Muscle layer of duodenum (tissue), 2 donors: ENCODE measurements at regions not wholly inside any gene's neighbourhood (a gene's known extent, or its start where the extent isn't known, plus 50 kb on each side); places are given as distances from the start of the nearest gene placed in this dataset.

Experiments
- H3K27ac ChIP-seq: one replicate; pipeline ENCODE4 v1.7.0; 2013; ENCODE audit warnings: mild to moderate bottlenecking, low read length
- H3K27me3 ChIP-seq: one replicate; pipeline ENCODE4 v1.7.0; 2013; ENCODE audit warnings: low read depth, mild to moderate bottlenecking, control low read depth, low read length
- H3K36me3 ChIP-seq, 2 donors: one replicate each; pipeline ENCODE4 v1.7.0; 2013; ENCODE audit warnings: low read length in 2 of 2, control low read depth in 1 of 2, mild to moderate bottlenecking in 1 of 2; ENCODE audit not compliant: insufficient read depth in 2 of 2, control insufficient read depth in 1 of 2
- H3K4me1 ChIP-seq, 2 donors: one replicate each; pipeline ENCODE4 v1.7.0; 2013; ENCODE audit warnings: low read length in 2 of 2, mild to moderate bottlenecking in 2 of 2, control low read depth in 1 of 2, moderate library complexity in 1 of 2; ENCODE audit not compliant: insufficient read depth in 2 of 2, control insufficient read depth in 1 of 2
- H3K4me3 ChIP-seq, 2 donors: one replicate each; pipeline ENCODE4 v1.7.0; 2013; ENCODE audit warnings: low read length in 2 of 2, low read depth in 1 of 2, mild to moderate bottlenecking in 1 of 2
- H3K9me3 ChIP-seq, 2 donors: one replicate each; pipeline ENCODE4 v1.7.0; 2013; ENCODE audit warnings: low read length in 2 of 2, control low read depth in 1 of 2, mild to moderate bottlenecking in 1 of 2; ENCODE audit not compliant: control insufficient read depth in 1 of 2
- donor health status: healthy.

- H3K36me3 ChIP-seq, result no peaks in the 10 kb centered on the region
- no peaks in the 10 kb centered on the region for H3K4me1 ChIP-seq
- no peaks in the 10 kb centered on the region for H3K27me3 ChIP-seq
- H3K27ac ChIP-seq, result no peak overlapping the region
- H3K4me3 ChIP-seq, result no peak overlapping the region
- no peaks in the 10 kb centered on the region for H3K9me3 ChIP-seq
Measured at GRCh38 chr15:91751611-91752010, 101.9 kb upstream of the SLCO3A1 start.

DNA sequence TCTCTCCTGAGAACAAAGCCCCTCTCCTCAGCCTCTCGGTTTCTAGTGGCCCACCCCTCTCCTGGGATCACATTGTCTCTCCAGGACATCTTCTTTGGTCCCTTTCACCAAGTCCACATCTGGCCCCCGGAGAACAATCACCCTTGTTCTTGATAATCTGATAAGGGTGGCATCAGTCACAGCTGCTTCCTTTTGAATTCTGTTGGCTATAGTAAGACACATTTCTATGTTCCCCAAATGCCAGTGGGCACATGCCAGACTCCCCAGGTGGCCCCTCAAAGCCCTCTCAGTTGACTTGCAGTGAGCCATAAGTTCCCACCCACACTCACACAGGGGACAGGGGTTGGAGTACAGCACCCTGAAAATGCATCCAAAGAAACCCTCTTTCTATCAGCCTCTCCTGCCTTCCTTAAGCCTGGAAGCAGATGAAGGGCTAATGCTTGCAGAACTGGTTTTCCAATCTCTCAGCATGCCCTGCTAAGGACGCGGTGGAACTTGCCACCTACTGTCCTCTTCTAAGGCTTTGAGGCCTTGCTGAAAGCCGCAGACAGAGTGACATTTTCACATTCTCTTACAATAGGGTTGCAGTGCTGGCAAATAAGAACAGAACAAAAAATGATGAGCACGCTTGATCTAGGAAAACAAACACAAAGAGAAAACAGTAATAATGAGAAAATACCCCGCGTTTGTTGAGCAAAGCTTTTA, 101.3 kb upstream of the SLCO3A1 start:
- Histone ChIP-seq H3K9me3 (no peaks in the 10 kb centered on the region), H3K4me1 (no peaks in the 10 kb centered on the region), H3K27ac (no peak overlapping the region), H3K36me3 (no peaks in the 10 kb centered on the region), H3K4me3 (no peak overlapping the region), H3K27me3 (no peaks in the 10 kb centered on the region)

GRCh38 chr15:91759560-91759959, 93.9 kb upstream of the SLCO3A1 start:
- H3K36me3 ChIP-seq, result no peaks in the 10 kb centered on the region
- H3K9me3 ChIP-seq, result no peaks in the 10 kb centered on the region
- H3K27ac ChIP-seq, result no peak overlapping the region
- no peaks in the 10 kb centered on the region for H3K27me3 ChIP-seq
- no peaks in the 10 kb centered on the region for H3K4me1 ChIP-seq
- no peak overlapping the region for H3K4me3 ChIP-seq

DNA sequence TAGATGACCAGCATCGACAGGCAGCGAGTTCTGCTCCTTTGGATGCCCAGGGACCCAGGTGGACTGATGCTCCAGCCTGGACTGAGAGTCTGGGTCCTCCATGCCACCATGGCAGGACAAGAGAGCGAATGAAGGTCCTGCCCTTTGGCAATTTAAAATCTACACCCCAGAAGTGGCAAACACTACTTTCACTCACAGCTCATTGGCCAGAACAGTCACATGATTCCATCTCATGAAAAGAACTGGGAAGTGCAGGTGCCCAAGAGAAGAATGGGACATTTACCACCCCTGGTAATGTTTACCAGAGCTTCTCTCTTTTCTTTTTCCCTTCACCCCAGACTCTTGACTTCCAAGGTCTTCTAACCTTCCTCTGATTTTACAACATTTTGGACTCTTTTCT, 87.8 kb upstream of the SLCO3A1 start:
- Histone ChIP-seq H3K27me3 (no peaks in the 10 kb centered on the region), H3K27ac (no peak overlapping the region), H3K4me1 (no peaks in the 10 kb centered on the region), H3K36me3 (no peaks in the 10 kb centered on the region), H3K4me3 (no peak overlapping the region), H3K9me3 (no peaks in the 10 kb centered on the region)

GRCh38 chr15:91769476-91769875, 84.0 kb upstream of the SLCO3A1 start:
- Histone ChIP-seq H3K27ac (no peak overlapping the region), H3K4me1 (no peaks in the 10 kb centered on the region), H3K4me3 (no peak overlapping the region), H3K36me3 (no peaks in the 10 kb centered on the region), H3K9me3 (no peaks in the 10 kb centered on the region), H3K27me3 (no peaks in the 10 kb centered on the region)

DNA sequence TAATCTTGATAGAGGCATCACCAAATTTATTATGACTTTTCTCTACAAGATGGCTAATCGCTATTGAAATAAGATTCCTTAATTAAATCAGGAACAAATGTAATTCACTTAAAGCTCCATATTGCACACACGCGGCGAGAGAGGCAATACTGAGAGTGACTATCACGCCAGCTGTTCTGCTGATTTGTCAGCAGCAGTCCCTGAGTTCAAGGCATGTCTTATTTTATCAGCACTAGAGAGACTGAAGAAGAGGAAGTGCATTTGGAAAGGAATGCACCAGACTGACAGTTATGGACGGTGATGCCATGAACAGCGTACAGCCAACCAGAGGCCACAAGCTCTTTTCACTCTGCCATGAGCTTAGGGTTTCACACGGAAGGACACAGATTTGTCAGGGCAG, 83.6 kb upstream of the SLCO3A1 start:
- no peak overlapping the region for H3K27ac ChIP-seq
- no peaks in the 10 kb centered on the region for H3K36me3 ChIP-seq
- no peaks in the 10 kb centered on the region for H3K4me1 ChIP-seq
- no peaks in the 10 kb centered on the region for H3K9me3 ChIP-seq
- no peaks in the 10 kb centered on the region for H3K27me3 ChIP-seq
- no peak overlapping the region for H3K4me3 ChIP-seq

- no peaks in the 10 kb centered on the region for H3K27me3 ChIP-seq
- no peak overlapping the region for H3K27ac ChIP-seq
- H3K36me3 ChIP-seq, result no peaks in the 10 kb centered on the region
- no peak overlapping the region for H3K4me3 ChIP-seq
- no peaks in the 10 kb centered on the region for H3K9me3 ChIP-seq
- H3K4me1 ChIP-seq, result no peaks in the 10 kb centered on the region
Measured at GRCh38 chr15:91776104-91776503, 77.4 kb upstream of the SLCO3A1 start.

GRCh38 chr15:91779960-91780359, 73.5 kb upstream of the SLCO3A1 start:
- H3K4me1 ChIP-seq, result no peaks in the 10 kb centered on the region
- no peak overlapping the region for H3K4me3 ChIP-seq
- no peaks in the 10 kb centered on the region for H3K27me3 ChIP-seq
- no peak overlapping the region for H3K27ac ChIP-seq
- no peaks in the 10 kb centered on the region for H3K36me3 ChIP-seq
- no peaks in the 10 kb centered on the region for H3K9me3 ChIP-seq

DNA sequence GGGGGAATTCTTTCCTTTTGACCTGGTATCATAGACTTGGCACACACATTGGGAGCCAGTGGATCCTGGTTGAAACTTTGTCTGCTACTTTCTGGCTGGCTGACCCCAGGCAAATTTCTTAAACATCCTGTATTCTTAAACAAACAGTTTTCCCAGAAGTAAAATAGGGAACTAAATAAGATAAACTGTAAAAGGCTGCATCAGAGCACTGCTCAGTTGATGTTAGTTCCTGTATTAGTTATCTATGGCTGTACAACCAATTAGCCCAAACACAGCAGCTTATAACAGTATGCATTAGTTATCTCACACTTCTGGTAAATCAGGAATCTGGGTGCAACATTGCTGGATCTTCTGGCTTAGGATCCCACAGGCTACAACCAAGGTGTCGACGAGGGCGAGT, 73.1 kb upstream of the SLCO3A1 start:
- Histone ChIP-seq H3K27ac (no peak overlapping the region), H3K9me3 (no peaks in the 10 kb centered on the region), H3K36me3 (no peaks in the 10 kb centered on the region), H3K27me3 (no peaks in the 10 kb centered on the region), H3K4me1 (no peaks in the 10 kb centered on the region), H3K4me3 (no peak overlapping the region)

DNA sequence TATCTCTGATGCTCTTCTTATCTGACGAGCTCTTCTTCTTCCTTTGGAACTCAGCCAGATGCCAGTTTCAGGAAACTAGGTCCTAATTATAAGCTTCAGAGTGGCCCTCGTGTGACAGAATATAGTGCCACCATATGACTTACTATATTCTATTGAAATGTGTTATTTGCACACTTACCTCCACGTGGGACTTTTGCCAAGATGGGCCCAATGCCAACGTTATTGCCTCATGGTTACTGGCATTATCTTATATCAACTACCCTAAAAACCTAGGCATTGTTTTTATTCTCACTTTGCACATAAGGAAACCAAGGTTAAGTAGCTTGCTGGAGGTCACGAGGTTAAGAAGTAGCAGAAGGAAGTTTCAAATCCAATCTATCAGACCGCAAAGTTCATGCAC, 71.3 kb upstream of the SLCO3A1 start:
- Histone ChIP-seq H3K4me3 (no peak overlapping the region), H3K27ac (no peak overlapping the region), H3K27me3 (no peaks in the 10 kb centered on the region), H3K36me3 (no peaks in the 10 kb centered on the region), H3K9me3 (no peaks in the 10 kb centered on the region), H3K4me1 (no peaks in the 10 kb centered on the region)

- H3K36me3 ChIP-seq, result no peaks in the 10 kb centered on the region
- H3K27me3 ChIP-seq, result no peaks in the 10 kb centered on the region
- no peaks in the 10 kb centered on the region for H3K9me3 ChIP-seq
- H3K4me1 ChIP-seq, result no peaks in the 10 kb centered on the region
- H3K4me3 ChIP-seq, result no peak overlapping the region
- H3K27ac ChIP-seq, result no peak overlapping the region
Measured at GRCh38 chr15:91783008-91783407, 70.5 kb upstream of the SLCO3A1 start.

- no peak overlapping the region for H3K27ac ChIP-seq
- no peak overlapping the region for H3K4me3 ChIP-seq
- no peaks in the 10 kb centered on the region for H3K36me3 ChIP-seq
- no peaks in the 10 kb centered on the region for H3K9me3 ChIP-seq
- no peaks in the 10 kb centered on the region for H3K27me3 ChIP-seq
- no peaks in the 10 kb centered on the region for H3K4me1 ChIP-seq
Measured at GRCh38 chr15:91783451-91783850, 70.1 kb upstream of the SLCO3A1 start.
